ENCODE measurements at regions not wholly inside any gene's neighbourhood (a gene's known extent, or its start where the extent isn't known, plus 50 kb on each side); places are given as distances from the start of the nearest gene placed in this dataset.

GRCh38 chr16:65775829-65776228 is 590.7 kb upstream of the CDH5 start:
- no peak for DNase-seq (ENCODE audit: low spot score)
- no peak for TF ChIP-seq EZH2phosphoT487 (IDR thresholded peaks at IDR 0.05; ENCODE audit: low read depth, severe bottlenecking, unreplicated experiment)
- TF ChIP-seq CTCF (IDR thresholded peaks at IDR 0.05; ENCODE audit: poor library complexity), result no peak
- no peak for TF ChIP-seq EZH2 (IDR thresholded peaks at IDR 0.05; ENCODE audit: borderline replicate concordance)
- WGBS (ENCODE audit: low lambda C conversion rate, missing lambda C conversion rate), result 45% methylated on average over 4 of the region's 4 CpGs

GRCh38 chr16:65774350-65774749 is 592.1 kb upstream of the CDH5 start:
- no peak for DNase-seq (ENCODE audit: low spot score)
- H2AFZ ChIP-seq, result no peak overlapping the region
- H3K36me3 ChIP-seq (replicated peaks; ENCODE audit: insufficient read depth, low read depth), result no peaks in the 10 kb centered on the region
- H3K4me1 ChIP-seq (ENCODE audit: insufficient read depth), result peaks cover 6% of the 10 kb centered on the region
- H3K27ac ChIP-seq, result no peak overlapping the region
- no peaks in the 10 kb centered on the region for H3K79me2 ChIP-seq
- no peak for TF ChIP-seq CTCF (IDR thresholded peaks at IDR 0.05; ENCODE audit: poor library complexity)
- TF ChIP-seq EZH2phosphoT487 (IDR thresholded peaks at IDR 0.05; ENCODE audit: low read depth, severe bottlenecking, unreplicated experiment), result no peak
- no peaks in the 10 kb centered on the region for H3K27me3 ChIP-seq
- H4K20me1 ChIP-seq (ENCODE audit: insufficient read depth, poor library complexity, severe bottlenecking), result no peaks in the 10 kb centered on the region
- no peaks in the 10 kb centered on the region for H3K9me3 ChIP-seq (ENCODE audit: low read depth)
- no peak overlapping the region for H3K4me3 ChIP-seq
- no peaks in the 10 kb centered on the region for H3K9me2 ChIP-seq (replicated peaks; ENCODE audit: insufficient read depth)
- WGBS (ENCODE audit: low lambda C conversion rate, missing lambda C conversion rate), result 58% methylated on average over 3 of the region's 3 CpGs
- no peak overlapping the region for H3K4me2 ChIP-seq

More at GRCh38 chr16:65775829-65776228, 590.7 kb upstream of the CDH5 start:
- Histone ChIP-seq H3K27ac (no peak overlapping the region), H3K4me1 (ENCODE audit: insufficient read depth) (no peaks in the 10 kb centered on the region), H3K27me3 (no peaks in the 10 kb centered on the region), H3K36me3 (replicated peaks; ENCODE audit: insufficient read depth, low read depth) (no peaks in the 10 kb centered on the region), H3K9me3 (ENCODE audit: low read depth) (no peaks in the 10 kb centered on the region), H3K4me3 (no peak overlapping the region), H3K4me2 (no peak overlapping the region), H3K9me2 (replicated peaks; ENCODE audit: insufficient read depth) (no peaks in the 10 kb centered on the region), H3K79me2 (no peaks in the 10 kb centered on the region), H2AFZ (no peak overlapping the region), H4K20me1 (ENCODE audit: insufficient read depth, poor library complexity, severe bottlenecking) (no peaks in the 10 kb centered on the region)

- H3K79me2 ChIP-seq, result no peaks in the 10 kb centered on the region
- H4K20me1 ChIP-seq (ENCODE audit: insufficient read depth, poor library complexity, severe bottlenecking), result no peaks in the 10 kb centered on the region
- H3K27me3 ChIP-seq, result no peaks in the 10 kb centered on the region
- H3K9me2 ChIP-seq (replicated peaks; ENCODE audit: insufficient read depth), result no peaks in the 10 kb centered on the region
- no peak overlapping the region for H3K4me2 ChIP-seq
- H3K4me1 ChIP-seq (ENCODE audit: insufficient read depth), result peaks cover 6% of the 10 kb centered on the region
- no peak overlapping the region for H3K4me3 ChIP-seq
- WGBS (ENCODE audit: low lambda C conversion rate, missing lambda C conversion rate), result 55% methylated on average over 10 of the region's 10 CpGs
- DNase-seq (ENCODE audit: low spot score), result no peak
- H3K27ac ChIP-seq, result no peak overlapping the region
- H3K36me3 ChIP-seq (replicated peaks; ENCODE audit: insufficient read depth, low read depth), result no peaks in the 10 kb centered on the region
- H3K9me3 ChIP-seq (ENCODE audit: low read depth), result no peaks in the 10 kb centered on the region
- no peak overlapping the region for H2AFZ ChIP-seq
- no peak for TF ChIP-seq EZH2phosphoT487 (IDR thresholded peaks at IDR 0.05; ENCODE audit: low read depth, severe bottlenecking, unreplicated experiment)
- TF ChIP-seq CTCF (IDR thresholded peaks at IDR 0.05; ENCODE audit: poor library complexity), result no peak
- no peak for TF ChIP-seq EZH2 (IDR thresholded peaks at IDR 0.05; ENCODE audit: borderline replicate concordance)
Measured at GRCh38 chr16:65773301-65773874, 593.1 kb upstream of the CDH5 start.
